Stomach (tissue), 8 donors: ENCODE measurements at regions not wholly inside any gene's neighbourhood (a gene's known extent, or its start where the extent isn't known, plus 50 kb on each side); places are given as distances from the start of the nearest gene placed in this dataset.

ENCODE experiments used
- DNase-seq, 2 donors: peaks; one replicate each; pipeline versions ENCODE4 v3.0.0 to v3.0.0-alpha.2; 2013 to 2019
- H3K27ac ChIP-seq, 5 donors: fragments of 200-600 bp in 4 of 5; sonication (generic) in 4 of 5; one replicate each; pipeline ENCODE4 v1.5.1; 2013 to 2019; ENCODE audit warnings: mild to moderate bottlenecking in 1 of 5, moderate library complexity in 1 of 5
- H3K27me3 ChIP-seq, 3 donors: fragments of 200-600 bp; sonication (generic); one replicate each; pipeline ENCODE4 v1.5.1; 2017 to 2019; ENCODE audit warnings: mixed run types in 1 of 3
- H3K36me3 ChIP-seq, 4 donors: fragments of 200-600 bp; sonication (generic); 1 replicate in 3 of 4; 2 replicates in 1 of 4; pipeline ENCODE4 v1.5.1; 2016 to 2019
- H3K4me1 ChIP-seq, 4 donors: fragments of 200-600 bp; sonication (generic); one replicate each; pipeline ENCODE4 v1.5.1; 2016 to 2019
- H3K4me3 ChIP-seq, 4 donors: fragments of 200-600 bp; sonication (generic) in 3 of 4; one replicate each; pipeline ENCODE4 v1.5.1; 2016 to 2019; ENCODE audit warnings: mild to moderate bottlenecking in 1 of 4
- H3K9me3 ChIP-seq, 4 donors: fragments of 200-600 bp; sonication (generic); one replicate each; pipeline ENCODE4 v1.5.1; 2016 to 2019
- CTCF ChIP-seq, 7 experiments: fragments of 450-650 bp in 4 of 7; fragments of 200-600 bp in 3 of 7; sonication (generic) in 3 of 7; IDR thresholded peaks; one replicate each; pipeline ENCODE4 v1.5.1; 2016 to 2019; ENCODE audit warnings: antibody characterized with exemption in 7 of 7, control low read depth in 2 of 7, mild to moderate bottlenecking in 1 of 7
- EP300 ChIP-seq: sonication (generic); formaldehyde crosslinking; IDR thresholded peaks from one replicate; pipeline ENCODE4 v1.6.1; 2017; ENCODE audit warnings: antibody characterized with exemption
- POLR2A ChIP-seq, 4 donors: fragments of 450-650 bp; IDR thresholded peaks; one replicate each; pipeline ENCODE4 v1.6.1; 2016; ENCODE audit warnings: antibody characterized with exemption in 4 of 4, control low read depth in 2 of 4, mild to moderate bottlenecking in 1 of 4, moderate library complexity in 1 of 4
- POLR2AphosphoS5 ChIP-seq, 3 donors: sonication (generic); formaldehyde crosslinking; IDR thresholded peaks; one replicate each; pipeline ENCODE4 v1.6.1; 2016; ENCODE audit warnings: antibody characterized with exemption in 3 of 3
- WGBS, 5 donors: extraction: QIAGEN DNeasy Blood & Tissue Kit in 3 of 5; methylation state at CpG; one replicate each; pipeline versions ENCODE4 v1.1.5 to v1.1.7; 2013 to 2018; 5-methylcytosine and 5-hydroxymethylcytosine counted together
- intact Hi-C: fragments of 100-400 bp; cut with DNase I; formaldehyde crosslinking; loops from one replicate; pipeline ENCODE4 v1.15.1; 2023; ENCODE audit warnings: low total_unique reads
- donor health status: healthy with polysubstance abuse.
- donor health status: Bipolar disorder and iron deficiency.
- donor health status: healthy.

- 0 to 46% (median 39%) methylated on average over 1 of the region's 1 CpG for WGBS, 5 donors
- H3K27ac ChIP-seq, result no peak overlapping the region
- H3K27me3 ChIP-seq, result no peaks in the 10 kb centered on the region
- H3K4me3 ChIP-seq, result no peak overlapping the region
- H3K4me1 ChIP-seq, result no peaks in the 10 kb centered on the region
- no peak for DNase-seq
- intact Hi-C loops, result no loop called here
- H3K36me3 ChIP-seq, result no peaks in the 10 kb centered on the region
- no peak for TF ChIP-seq EP300
- no peak for TF ChIP-seq CTCF (IDR thresholded peaks at IDR 0.05)
- TF ChIP-seq POLR2AphosphoS5 (IDR thresholded peaks at IDR 0.05), result no peak
- no peak for TF ChIP-seq POLR2A (IDR thresholded peaks at IDR 0.05)
- no peaks in the 10 kb centered on the region for H3K9me3 ChIP-seq
These were observed 710.1 kb downstream of the NR4A2 start for GRCh38 chr2:155622443-155622842.

- no peak for DNase-seq
- no peaks in the 10 kb centered on the region for H3K27me3 ChIP-seq
- intact Hi-C loops, result no loop called here
- no peak overlapping the region for H3K4me3 ChIP-seq
- no peaks in the 10 kb centered on the region for H3K36me3 ChIP-seq
- no peaks in the 10 kb centered on the region for H3K4me1 ChIP-seq
- H3K9me3 ChIP-seq, result peaks cover 0 to 22% (median 9%) of the 10 kb centered on the region in 4 donors
- TF ChIP-seq CTCF (IDR thresholded peaks at IDR 0.05), result no peak
- TF ChIP-seq POLR2A (IDR thresholded peaks at IDR 0.05), result no peak
- no peak for TF ChIP-seq POLR2AphosphoS5 (IDR thresholded peaks at IDR 0.05)
- TF ChIP-seq EP300, result no peak
- WGBS, 5 donors, result 74 to 87% (median 83%) methylated on average over 6 to 10 of the region's 10 CpGs
- no peak overlapping the region for H3K27ac ChIP-seq
These were observed 731.4 kb downstream of the NR4A2 start for GRCh38 chr2:155600914-155601760.

GRCh38 chr2:155600296-155600695 is 732.2 kb downstream of the NR4A2 start:
- DNase-seq, result no peak
- 75 to 90% (median 86%) methylated on average over 9 to 10 of the region's 10 CpGs for WGBS, 5 donors
- intact Hi-C loops, result no loop called here
- Histone ChIP-seq H3K9me3 (peaks cover 0 to 22% (median 11%) of the 10 kb centered on the region in 4 donors), H3K4me3 (no peak overlapping the region), H3K27ac (no peak overlapping the region), H3K4me1 (no peaks in the 10 kb centered on the region), H3K36me3 (no peaks in the 10 kb centered on the region), H3K27me3 (no peaks in the 10 kb centered on the region)
- TF ChIP-seq POLR2AphosphoS5 (IDR thresholded peaks at IDR 0.05) (no peak), EP300 (no peak), POLR2A (IDR thresholded peaks at IDR 0.05) (no peak), CTCF (IDR thresholded peaks at IDR 0.05) (no peak)

- H3K27me3 ChIP-seq, result no peaks in the 10 kb centered on the region
- H3K36me3 ChIP-seq, result no peaks in the 10 kb centered on the region
- DNase-seq, result no peak
- no peak overlapping the region for H3K4me3 ChIP-seq
- H3K9me3 ChIP-seq, result peaks cover 0 to 21% (median 11%) of the 10 kb centered on the region in 4 donors
- 91 to 98% (median 93%) methylated on average over 4 to 5 of the region's 5 CpGs for WGBS, 5 donors
- intact Hi-C loops, result no loop called here
- TF ChIP-seq CTCF (IDR thresholded peaks at IDR 0.05) (no peak), EP300 (no peak), POLR2AphosphoS5 (IDR thresholded peaks at IDR 0.05) (no peak), POLR2A (IDR thresholded peaks at IDR 0.05) (no peak)
- H3K27ac ChIP-seq, result no peak overlapping the region
- H3K4me1 ChIP-seq, result no peaks in the 10 kb centered on the region
These were observed 732.7 kb downstream of the NR4A2 start for GRCh38 chr2:155599834-155600233.
